Progenitor cell of endocrine pancreas (in vitro differentiated cells): ENCODE measurements at regions not wholly inside any gene's neighbourhood (a gene's known extent, or its start where the extent isn't known, plus 50 kb on each side); places are given as distances from the start of the nearest gene placed in this dataset.

ENCODE experiments used
- DNase-seq: peaks from one replicate; pipeline ENCODE4 v3.0.0; 2021; ENCODE audit warnings: low spot score; ENCODE audit not compliant: unreplicated experiment
- H3K27ac Mint-ChIP-seq: 2 replicates; pipeline ENCODE4 v1.8.0; 2021; ENCODE audit warnings: mild to moderate bottlenecking, moderate library complexity, mixed read lengths
- H3K27me3 Mint-ChIP-seq: 2 replicates; pipeline ENCODE4 v1.8.0; 2021; ENCODE audit warnings: mixed read lengths
- H3K36me3 Mint-ChIP-seq: 2 replicates; pipeline ENCODE4 v1.8.0; 2022; ENCODE audit warnings: mixed read lengths; ENCODE audit not compliant: insufficient read depth
- H3K4me1 Mint-ChIP-seq: 2 replicates; pipeline ENCODE4 v1.8.0; 2021; ENCODE audit warnings: low read depth, mixed read lengths
- H3K4me3 Mint-ChIP-seq: 2 replicates; pipeline ENCODE4 v1.8.0; 2021; ENCODE audit warnings: low read depth, mild to moderate bottlenecking, moderate library complexity, mixed read lengths
- H3K9me3 Mint-ChIP-seq: 2 replicates; pipeline ENCODE4 v1.8.0; 2021; ENCODE audit warnings: low read depth, mixed read lengths
- CTCF ChIP-seq: fragments of 200-600 bp; sonication (generic); IDR thresholded peaks from one replicate; pipeline ENCODE4 v1.5.0; 2021; ENCODE audit warnings: antibody characterized with exemption, mild to moderate bottlenecking; ENCODE audit not compliant: unreplicated experiment

GRCh38 chr10:36278176-36278575 lies 636.1 kb upstream of the FZD8 start:
- no peaks in the 10 kb centered on the region for H3K36me3 Mint-ChIP-seq
- H3K27me3 Mint-ChIP-seq = no peaks in the 10 kb centered on the region
- no peak overlapping the region for H3K27ac Mint-ChIP-seq
- no peak for TF ChIP-seq CTCF
- no peak for DNase-seq
- H3K9me3 Mint-ChIP-seq = peaks cover 19% of the 10 kb centered on the region
- no peaks in the 10 kb centered on the region for H3K4me1 Mint-ChIP-seq
- no peak overlapping the region for H3K4me3 Mint-ChIP-seq

GRCh38 chr10:36277459-36277858 lies 635.4 kb upstream of the FZD8 start:
- no peak for TF ChIP-seq CTCF
- no peaks in the 10 kb centered on the region for H3K27me3 Mint-ChIP-seq
- H3K36me3 Mint-ChIP-seq = no peaks in the 10 kb centered on the region
- peaks cover 19% of the 10 kb centered on the region for H3K9me3 Mint-ChIP-seq
- H3K4me1 Mint-ChIP-seq = no peaks in the 10 kb centered on the region
- no peak overlapping the region for H3K4me3 Mint-ChIP-seq
- no peak overlapping the region for H3K27ac Mint-ChIP-seq
- no peak for DNase-seq

GRCh38 chr10:36271627-36272340 lies 629.7 kb upstream of the FZD8 start:
- no peaks in the 10 kb centered on the region for H3K27me3 Mint-ChIP-seq
- H3K36me3 Mint-ChIP-seq = no peaks in the 10 kb centered on the region
- H3K4me1 Mint-ChIP-seq = peaks cover 8% of the 10 kb centered on the region
- no peak overlapping the region for H3K4me3 Mint-ChIP-seq
- no peak overlapping the region for H3K27ac Mint-ChIP-seq
- TF ChIP-seq CTCF = no peak
- DNase-seq = no peak
- H3K9me3 Mint-ChIP-seq = peaks cover 19% of the 10 kb centered on the region

- H3K4me3 Mint-ChIP-seq = no peak overlapping the region
- no peak overlapping the region for H3K27ac Mint-ChIP-seq
- H3K27me3 Mint-ChIP-seq = no peaks in the 10 kb centered on the region
- H3K4me1 Mint-ChIP-seq = peaks cover 18% of the 10 kb centered on the region
- TF ChIP-seq CTCF = no peak
- peaks cover 4% of the 10 kb centered on the region for H3K9me3 Mint-ChIP-seq
- no peak for DNase-seq
- no peaks in the 10 kb centered on the region for H3K36me3 Mint-ChIP-seq
Measured at GRCh38 chr10:36269222-36269621, 627.1 kb upstream of the FZD8 start.

GRCh38 chr10:36266923-36267322 lies 624.8 kb upstream of the FZD8 start:
- H3K4me3 Mint-ChIP-seq = no peak overlapping the region
- H3K4me1 Mint-ChIP-seq = peaks cover 18% of the 10 kb centered on the region
- no peaks in the 10 kb centered on the region for H3K9me3 Mint-ChIP-seq
- no peak overlapping the region for H3K27ac Mint-ChIP-seq
- H3K36me3 Mint-ChIP-seq = no peaks in the 10 kb centered on the region
- DNase-seq = no peak
- no peak for TF ChIP-seq CTCF
- H3K27me3 Mint-ChIP-seq = no peaks in the 10 kb centered on the region
